B cell (primary cell): ENCODE measurements at regions not wholly inside any gene's neighbourhood (a gene's known extent, or its start where the extent isn't known, plus 50 kb on each side); places are given as distances from the start of the nearest gene placed in this dataset.

Source experiments
- ATAC-seq: fragments of 200-7000 bp; cut with Tn5 transposase; one replicate; pipeline ENCODE4 v1.10.0; 2021; ENCODE audit warnings: low read depth, mild to moderate bottlenecking, moderate number of reproducible peaks, moderate library complexity
- CTCF ChIA-PET: fragments of 350-600 bp; sonication (Branson Sonifier 250); formaldehyde crosslinking; loops from one replicate; lab custom pipeline; 2021; ENCODE audit warnings: antibody characterized with exemption, inconsistent platforms; lab: Charles Lee
- POLR2A ChIA-PET: fragments of 350-600 bp; sonication (Branson Sonifier 250); formaldehyde crosslinking; loops from one replicate; lab custom pipeline; 2021; ENCODE audit warnings: antibody characterized with exemption; lab: Charles Lee
- DNase-seq: peaks from one replicate; pipeline ENCODE4 v3.0.0; 2013
- H2AFZ ChIP-seq: 2 replicates; pipeline ENCODE4 v1.6.1; 2012; ENCODE audit warnings: mild to moderate bottlenecking, low read depth, low read length; ENCODE audit not compliant: insufficient read depth, poor library complexity, severe bottlenecking
- H3K27ac ChIP-seq, 2 donors: 1 replicate in 1 of 2; 2 replicates in 1 of 2; pipeline ENCODE4 v1.5.1; 2012 to 2013; ENCODE audit warnings: low read length in 2 of 2, mild to moderate bottlenecking in 2 of 2, moderate library complexity in 1 of 2
- H3K27me3 ChIP-seq, 4 experiments: fragments of 200-600 bp in 1 of 4; sonication (generic) in 1 of 4; replicated peaks in 1 of 4; 1 replicate in 2 of 4; 2 replicates in 2 of 4; pipeline versions ENCODE4 v1.6.1 to v1.7.0; 2013 to 2016; ENCODE audit warnings: low read length in 3 of 4, mild to moderate bottlenecking in 2 of 4, mixed read lengths in 1 of 4, moderate library complexity in 1 of 4; ENCODE audit not compliant: insufficient read depth in 4 of 4, control insufficient read depth in 3 of 4; ENCODE audit errors: control extremely low read depth in 1 of 4
- H3K36me3 ChIP-seq, 2 experiments: replicated peaks in 1 of 2; 1 replicate in 1 of 2; 2 replicates in 1 of 2; pipeline versions ENCODE4 v1.6.1 to v1.7.1; 2013; ENCODE audit warnings: low read length in 1 of 2; ENCODE audit not compliant: insufficient read depth in 2 of 2, control insufficient read depth in 1 of 2; ENCODE audit errors: control extremely low read depth in 1 of 2, extremely low read depth in 1 of 2
- H3K4me1 ChIP-seq, 2 donors: fragments of 200-600 bp in 1 of 2; sonication (generic) in 1 of 2; 1 replicate in 1 of 2; 2 replicates in 1 of 2; pipeline versions ENCODE4 v1.5.1 to v1.6.1; 2013 to 2017; ENCODE audit warnings: low read length in 2 of 2; ENCODE audit not compliant: control insufficient read depth in 2 of 2, insufficient read depth in 2 of 2
- H3K4me2 ChIP-seq: replicated peaks from 2 replicates; pipeline ENCODE3; 2012; ENCODE audit warnings: mild to moderate bottlenecking, low read depth, low read length; ENCODE audit not compliant: poor library complexity, severe bottlenecking
- H3K4me3 ChIP-seq, 5 experiments: fragments of 200-600 bp in 1 of 5; sonication (generic) in 1 of 5; 1 replicate in 3 of 5; 2 replicates in 2 of 5; pipeline versions ENCODE4 v1.5.1 to v1.7.0; 2011 to 2016; ENCODE audit warnings: low read length in 4 of 5, mild to moderate bottlenecking in 4 of 5, low read depth in 2 of 5, control low read depth in 1 of 5, moderate library complexity in 1 of 5; ENCODE audit not compliant: insufficient read depth in 1 of 5; ENCODE audit errors: control extremely low read depth in 1 of 5, extremely low read depth in 1 of 5
- H3K79me2 ChIP-seq: fragments of 200-600 bp; sonication (generic); one replicate; pipeline ENCODE4 v1.6.0; 2016; ENCODE audit warnings: low read length; ENCODE audit not compliant: control insufficient read depth, insufficient read depth
- H3K9ac ChIP-seq: fragments of 200-600 bp; sonication (generic); 2 replicates; pipeline ENCODE4 v1.6.1; 2017; ENCODE audit warnings: mild to moderate bottlenecking, low read length, moderate library complexity
- H3K9me3 ChIP-seq, 3 donors: one replicate each; pipeline versions ENCODE4 v1.6.1 to v1.7.1; 2013; ENCODE audit warnings: low read length in 2 of 3; ENCODE audit not compliant: control insufficient read depth in 2 of 3, insufficient read depth in 1 of 3; ENCODE audit errors: control extremely low read depth in 1 of 3
- H4K20me1 ChIP-seq: 2 replicates; pipeline ENCODE4 v1.6.0; 2012; ENCODE audit warnings: mild to moderate bottlenecking, low read length; ENCODE audit not compliant: insufficient read depth, control insufficient read depth, poor library complexity, severe bottlenecking
- H3K27ac Mint-ChIP-seq: one replicate; pipeline ENCODE4 v1.8.0; 2021; ENCODE audit warnings: mixed read lengths
- H3K27me3 Mint-ChIP-seq: one replicate; pipeline ENCODE4 v1.8.0; 2021; ENCODE audit warnings: mixed read lengths
- H3K4me1 Mint-ChIP-seq: one replicate; pipeline ENCODE4 v1.8.0; 2021; ENCODE audit warnings: mixed read lengths
- H3K4me3 Mint-ChIP-seq: one replicate; pipeline ENCODE4 v1.8.0; 2021; ENCODE audit warnings: mixed read lengths
- H3K9me3 Mint-ChIP-seq: one replicate; pipeline ENCODE4 v1.8.0; 2022; ENCODE audit warnings: mixed read lengths; ENCODE audit not compliant: insufficient read depth
- CTCF ChIP-seq: fragments of 200-600 bp; IDR thresholded peaks from one replicate; pipeline ENCODE4 v1.8.0; 2022; ENCODE audit warnings: antibody characterized with exemption, mild to moderate bottlenecking
- EZH2 ChIP-seq: IDR thresholded peaks from 2 replicates; pipeline ENCODE4 v1.6.1; 2012; ENCODE audit warnings: borderline replicate concordance, low read depth, mild to moderate bottlenecking, moderate library complexity, low read length; ENCODE audit not compliant: insufficient read depth, poor library complexity, severe bottlenecking
- WGBS: methylation state at CpG from one replicate; pipeline ENCODE4 v1.1.5; 2013; ENCODE audit warnings: missing lambda C conversion rate; ENCODE audit not compliant: insufficient coverage; 5-methylcytosine and 5-hydroxymethylcytosine counted together
- intact Hi-C: fragments of 100-400 bp; cut with micrococcal nuclease; formaldehyde crosslinking; loops from one replicate; pipeline ENCODE4 v1.10.0; 2022

GRCh38 chr6:169341065-169341464, 87.4 kb upstream of the THBS2 start:
- no peaks in the 10 kb centered on the region for H3K4me1 Mint-ChIP-seq
- WGBS: 100% methylated on average over 2 of the region's 7 CpGs
- Histone ChIP-seq H3K4me2 (no peak overlapping the region), H3K9ac (no peak overlapping the region), H3K36me3 (no peaks in the 10 kb centered on the region), H3K9me3 (no peaks in the 10 kb centered on the region), H3K4me3 (no peak overlapping the region), H3K27me3 (no peaks in the 10 kb centered on the region), H3K4me1 (no peaks in the 10 kb centered on the region), H3K27ac (no peak overlapping the region), H3K79me2 (no peaks in the 10 kb centered on the region), H4K20me1 (no peaks in the 10 kb centered on the region), H2AFZ (no peak overlapping the region)
- no peak for ATAC-seq
- no peak for DNase-seq
- H3K4me3 Mint-ChIP-seq: no peak overlapping the region
- no peak overlapping the region for H3K27ac Mint-ChIP-seq
- CTCF ChIA-PET: no interaction called here
- H3K27me3 Mint-ChIP-seq: peaks cover 4% of the 10 kb centered on the region
- intact Hi-C loops: no loop called here
- H3K9me3 Mint-ChIP-seq: no peaks in the 10 kb centered on the region
- POLR2A ChIA-PET: no interaction called here
- TF ChIP-seq EZH2 (no peak), CTCF (no peak)

GRCh38 chr6:169340395-169340794, 86.7 kb upstream of the THBS2 start:
- Histone ChIP-seq H3K4me1 (no peaks in the 10 kb centered on the region), H3K4me2 (no peak overlapping the region), H3K4me3 (no peak overlapping the region), H3K79me2 (no peaks in the 10 kb centered on the region), H4K20me1 (no peaks in the 10 kb centered on the region), H2AFZ (no peak overlapping the region), H3K9ac (no peak overlapping the region), H3K36me3 (no peaks in the 10 kb centered on the region), H3K27me3 (no peaks in the 10 kb centered on the region), H3K27ac (no peak overlapping the region), H3K9me3 (no peaks in the 10 kb centered on the region)
- Mint-ChIP-seq H3K4me3 (no peak overlapping the region), H3K4me1 (no peaks in the 10 kb centered on the region), H3K27me3 (peaks cover 4% of the 10 kb centered on the region), H3K9me3 (no peaks in the 10 kb centered on the region), H3K27ac (no peak overlapping the region)
- ChIA-PET CTCF (no interaction called here), POLR2A (no interaction called here)
- no peak for DNase-seq
- intact Hi-C loops: no loop called here
- ATAC-seq: no peak
- 86% methylated on average over 20 of the region's 20 CpGs for WGBS
- TF ChIP-seq CTCF: no peak
- TF ChIP-seq EZH2: no peak
